Upper lobe of left lung (tissue), 4 donors: ENCODE measurements at regions not wholly inside any gene's neighbourhood (a gene's known extent, or its start where the extent isn't known, plus 50 kb on each side); places are given as distances from the start of the nearest gene placed in this dataset.

Source experiments
- CTCF ChIP-seq, 6 experiments: fragments of 450-650 bp in 4 of 6; fragments of 200-600 bp in 2 of 6; sonication (generic) in 2 of 6; IDR thresholded peaks; one replicate each; pipeline ENCODE4 v1.5.1; 2016 to 2019; ENCODE audit warnings: antibody characterized with exemption in 6 of 6
- EP300 ChIP-seq, 4 donors: sonication (generic); formaldehyde crosslinking; IDR thresholded peaks; one replicate each; pipeline ENCODE4 v1.5.1; 2017; ENCODE audit warnings: antibody characterized with exemption in 4 of 4, control low read depth in 2 of 4

GRCh38 chr15:36160351-36160750 lies 419.1 kb upstream of the CDIN1 start:
- TF ChIP-seq CTCF (IDR thresholded peaks at IDR 0.05), result no peak
- TF ChIP-seq EP300 (IDR thresholded peaks at IDR 0.05), result no peak
